ENCODE measurements at regions not wholly inside any gene's neighbourhood (a gene's known extent, or its start where the extent isn't known, plus 50 kb on each side); places are given as distances from the start of the nearest gene placed in this dataset.

GRCh38 chr13:24065176-24065575, 95.3 kb upstream of the SPATA13 start:
- TF ChIP-seq POLR2A (IDR thresholded peaks at IDR 0.05) (no peak), EP300 (IDR thresholded peaks at IDR 0.05) (no peak)
- TF ChIP-seq, protein P1, sequence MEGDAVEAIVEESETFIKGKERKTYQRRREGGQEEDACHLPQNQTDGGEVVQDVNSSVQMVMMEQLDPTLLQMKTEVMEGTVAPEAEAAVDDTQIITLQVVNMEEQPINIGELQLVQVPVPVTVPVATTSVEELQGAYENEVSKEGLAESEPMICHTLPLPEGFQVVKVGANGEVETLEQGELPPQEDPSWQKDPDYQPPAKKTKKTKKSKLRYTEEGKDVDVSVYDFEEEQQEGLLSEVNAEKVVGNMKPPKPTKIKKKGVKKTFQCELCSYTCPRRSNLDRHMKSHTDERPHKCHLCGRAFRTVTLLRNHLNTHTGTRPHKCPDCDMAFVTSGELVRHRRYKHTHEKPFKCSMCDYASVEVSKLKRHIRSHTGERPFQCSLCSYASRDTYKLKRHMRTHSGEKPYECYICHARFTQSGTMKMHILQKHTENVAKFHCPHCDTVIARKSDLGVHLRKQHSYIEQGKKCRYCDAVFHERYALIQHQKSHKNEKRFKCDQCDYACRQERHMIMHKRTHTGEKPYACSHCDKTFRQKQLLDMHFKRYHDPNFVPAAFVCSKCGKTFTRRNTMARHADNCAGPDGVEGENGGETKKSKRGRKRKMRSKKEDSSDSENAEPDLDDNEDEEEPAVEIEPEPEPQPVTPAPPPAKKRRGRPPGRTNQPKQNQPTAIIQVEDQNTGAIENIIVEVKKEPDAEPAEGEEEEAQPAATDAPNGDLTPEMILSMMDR (IDR thresholded peaks at IDR 0.05) = no peak

All from stomach (tissue), 4 donors.